Astrocyte of the spinal cord (primary cell): ENCODE measurements at regions not wholly inside any gene's neighbourhood (a gene's known extent, or its start where the extent isn't known, plus 50 kb on each side); places are given as distances from the start of the nearest gene placed in this dataset.

Source experiments
- DNase-seq: peaks from one replicate; pipeline ENCODE4 v3.0.0; 2011; ENCODE audit warnings: low read depth, low spot score
- H3K4me3 ChIP-seq: 2 replicates; pipeline ENCODE4 v1.5.1; 2011; ENCODE audit warnings: low read depth, mild to moderate bottlenecking, low read length, moderate library complexity
- CTCF ChIP-seq: IDR thresholded peaks from 2 replicates; pipeline ENCODE4 v1.5.1; 2012; ENCODE audit warnings: low read depth, mild to moderate bottlenecking, low read length, inconsistent platforms
- in situ Hi-C: cut with HindIII; loops from 2 replicates; pipeline ENCODE4 v1.10.0; 2017; ENCODE audit warnings: low sequenced_read_pairs

DNA sequence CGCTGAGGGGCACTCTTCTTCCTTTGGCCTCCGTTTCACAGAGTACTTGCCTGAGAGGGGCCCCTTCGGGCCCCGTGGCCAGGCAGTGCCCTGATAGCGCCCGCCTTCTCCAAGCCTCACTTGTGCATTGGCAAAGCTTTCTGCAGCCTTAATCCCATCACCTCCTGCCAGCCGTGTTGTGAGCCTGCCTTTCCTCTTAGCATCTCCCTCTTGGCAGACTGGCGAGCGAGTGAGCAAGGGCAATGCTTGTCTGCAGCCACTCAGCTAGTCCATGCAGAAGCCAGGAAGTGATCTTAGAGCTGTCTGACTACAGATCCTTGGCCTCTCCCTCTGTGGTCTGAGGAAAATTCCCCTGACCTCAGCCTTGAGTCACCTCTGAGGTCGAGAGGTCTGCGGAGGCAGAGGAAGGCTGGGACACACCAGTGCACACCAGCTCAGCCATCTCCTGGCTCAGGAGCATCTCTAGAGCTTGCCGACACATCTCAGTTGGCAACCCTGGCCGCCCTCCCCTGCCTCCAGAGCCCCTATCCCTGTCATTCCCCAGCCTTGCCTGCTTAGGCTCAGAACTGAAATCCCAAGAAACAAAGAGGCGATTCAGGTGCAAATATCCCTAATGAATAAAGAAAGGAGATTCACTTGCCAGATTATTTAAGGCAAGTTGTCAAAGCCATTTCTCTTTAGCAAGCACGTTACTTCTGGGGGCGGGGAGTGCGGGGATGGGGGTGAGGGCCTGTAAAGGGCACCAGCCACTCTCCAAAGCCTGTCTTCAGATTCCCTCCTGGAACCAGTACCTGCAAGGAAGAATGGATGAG lies 143.5 kb upstream of the MAMLD1 start:
- H3K4me3 ChIP-seq: no peak overlapping the region
- no peak for TF ChIP-seq CTCF
- DNase-seq: peak; percentile 34
- in situ Hi-C loops: no loop called here

DNA sequence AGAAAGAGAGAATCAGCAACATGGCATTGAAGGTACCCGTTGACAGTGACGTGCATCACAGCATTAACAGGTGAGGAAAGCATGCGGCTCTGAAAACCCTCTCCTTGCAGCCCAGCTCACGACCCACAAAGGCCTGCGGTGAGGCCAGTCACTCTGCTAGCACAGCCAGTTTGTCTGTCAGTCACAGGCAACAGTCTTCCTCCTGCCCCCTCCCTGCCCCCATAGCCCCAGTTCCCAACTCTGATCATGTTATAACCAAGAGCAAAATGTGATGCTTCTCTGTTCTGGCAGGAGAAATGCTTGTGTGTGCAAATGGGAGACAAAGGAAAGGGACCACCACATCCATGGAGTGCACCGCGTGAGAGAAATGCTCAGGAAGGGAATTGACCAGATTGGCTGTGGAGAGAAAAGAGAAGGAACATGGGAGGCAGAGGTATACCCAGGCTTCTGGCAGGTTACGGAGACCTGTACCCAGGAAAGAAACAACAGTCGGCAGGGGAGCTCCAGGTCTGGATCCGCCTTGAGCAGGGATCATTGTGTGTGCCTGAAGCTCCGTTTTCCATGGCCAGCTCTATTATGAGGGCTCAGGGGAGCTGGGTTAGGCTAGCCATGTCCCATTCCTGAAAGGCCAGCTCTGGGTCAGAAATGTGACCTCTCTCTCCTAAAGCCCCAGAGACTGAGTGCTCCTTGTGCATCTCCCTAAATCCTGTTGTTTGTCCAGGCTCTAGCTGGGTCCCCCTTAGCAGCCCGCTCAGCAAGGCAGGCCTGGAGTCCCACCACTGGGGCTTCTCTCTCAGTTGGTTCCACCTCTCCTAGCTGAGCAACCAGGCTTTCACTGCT lies 139.7 kb upstream of the MAMLD1 start:
- H3K4me3 ChIP-seq: no peak overlapping the region
- in situ Hi-C loops: no loop called here
- DNase-seq: no peak
- TF ChIP-seq CTCF: no peak

DNA sequence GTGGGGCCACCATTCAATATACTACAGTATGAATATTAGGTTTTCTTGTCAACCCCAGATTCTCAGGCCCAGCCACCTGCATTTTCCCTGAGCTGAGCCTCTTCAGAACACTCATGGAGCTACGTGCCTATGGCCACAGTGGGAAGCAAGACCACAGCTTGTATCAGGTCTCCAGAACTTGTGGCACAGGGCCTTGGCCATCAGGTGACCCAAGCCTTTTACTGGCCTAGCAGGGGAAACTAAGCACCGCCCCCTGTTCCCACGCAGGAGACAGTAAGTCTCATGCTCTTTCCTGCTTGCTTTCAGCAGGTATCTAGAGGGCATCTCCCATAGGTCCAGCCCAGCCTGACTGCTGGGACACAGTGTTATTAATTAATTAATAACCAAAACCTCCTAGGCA lies 138.4 kb upstream of the MAMLD1 start:
- TF ChIP-seq CTCF: no peak
- in situ Hi-C loops: no loop called here
- H3K4me3 ChIP-seq: no peak overlapping the region
- DNase-seq: no peak

DNA sequence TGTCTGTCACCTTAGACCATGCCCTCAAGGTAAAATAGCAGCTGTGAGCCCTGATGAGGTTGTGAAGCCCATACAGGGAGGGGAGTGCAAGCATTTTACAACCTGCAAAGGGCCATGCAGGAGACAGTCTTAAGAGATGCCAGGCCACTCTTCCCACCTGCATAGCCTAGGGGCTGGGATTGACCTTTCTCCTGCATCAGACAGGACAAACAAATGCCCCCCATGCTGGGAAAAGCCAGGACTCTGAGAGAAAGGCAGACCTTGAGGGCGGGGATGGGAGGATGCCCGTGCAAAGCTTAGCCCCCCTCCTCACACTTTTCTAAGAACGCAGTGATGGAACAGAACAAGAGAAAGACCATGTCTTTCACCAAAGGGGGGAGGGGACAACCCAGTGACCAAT lies 137.9 kb upstream of the MAMLD1 start:
- no peak overlapping the region for H3K4me3 ChIP-seq
- DNase-seq: no peak
- in situ Hi-C loops: no loop called here
- TF ChIP-seq CTCF: no peak

DNA sequence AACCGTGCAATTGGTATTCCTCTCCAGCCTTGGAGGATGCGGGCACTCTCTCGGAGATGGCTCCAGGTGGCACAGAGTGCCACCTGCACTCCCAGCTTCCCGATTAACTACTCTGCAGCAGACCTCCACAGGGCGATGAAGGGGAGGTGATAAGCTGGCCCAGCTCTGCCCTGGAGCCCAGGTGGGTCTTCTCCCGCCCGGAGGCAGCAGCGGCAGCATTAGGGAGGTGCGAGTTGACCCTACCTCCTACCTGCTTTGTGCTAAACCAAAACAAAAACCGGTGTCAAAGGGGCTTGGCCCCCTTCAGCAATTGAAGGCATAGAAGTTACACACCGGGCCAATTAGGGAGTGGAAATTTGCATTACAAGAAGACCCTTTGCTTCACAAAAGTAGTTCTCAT lies 137.4 kb upstream of the MAMLD1 start:
- DNase-seq: no peak
- in situ Hi-C loops: no loop called here
- TF ChIP-seq CTCF: no peak
- H3K4me3 ChIP-seq: no peak overlapping the region

DNA sequence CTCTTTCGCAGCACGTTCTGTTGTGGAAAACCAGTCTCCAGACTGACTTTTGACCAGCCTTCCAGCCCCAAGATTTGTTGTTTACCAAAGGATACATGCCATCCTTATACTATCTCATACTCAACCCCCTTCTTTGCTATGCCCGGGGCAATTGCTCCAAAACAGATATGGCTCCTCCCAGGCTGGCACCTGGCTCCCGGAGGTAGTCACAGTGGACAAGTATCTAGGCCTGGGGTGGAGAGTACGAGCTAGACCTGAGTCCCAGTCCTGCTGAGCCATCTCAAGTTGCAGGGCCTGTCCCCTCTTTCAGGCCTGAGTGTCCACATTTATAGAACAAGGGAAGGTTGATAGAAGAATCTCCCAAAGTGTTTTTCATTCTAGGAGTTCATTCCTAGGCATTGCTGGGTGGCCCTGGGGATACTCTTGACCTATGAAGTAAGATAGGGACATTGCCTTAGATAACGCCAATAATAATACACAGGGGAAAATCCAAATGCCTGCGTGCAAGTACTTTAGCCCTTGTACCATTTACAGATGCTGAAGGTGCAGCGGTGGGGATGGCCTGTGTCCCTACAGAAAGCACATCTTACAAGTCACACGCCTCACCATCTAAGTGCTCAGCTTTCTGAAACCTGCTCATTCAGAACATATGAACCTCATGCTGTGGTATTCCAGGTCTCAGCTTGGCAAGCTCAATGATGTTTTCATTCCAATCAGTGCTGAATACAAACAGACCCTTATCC lies 136.7 kb upstream of the MAMLD1 start:
- no peak for TF ChIP-seq CTCF
- H3K4me3 ChIP-seq: no peak overlapping the region
- in situ Hi-C loops: no loop called here
- no peak for DNase-seq
